Mononuclear cell (primary cell): ENCODE measurements at regions not wholly inside any gene's neighbourhood (a gene's known extent, or its start where the extent isn't known, plus 50 kb on each side); places are given as distances from the start of the nearest gene placed in this dataset.

Source experiments
- H3K27me3 ChIP-seq: 2 replicates; pipeline ENCODE4 v1.6.0; 2011; ENCODE audit warnings: low read length, control low read depth; ENCODE audit not compliant: insufficient read depth
- H3K4me1 ChIP-seq: 2 replicates; pipeline ENCODE4 v1.5.1; 2011; ENCODE audit warnings: mild to moderate bottlenecking, low read length, control low read depth; ENCODE audit not compliant: insufficient read depth
- H3K4me3 ChIP-seq: 2 replicates; pipeline ENCODE4 v1.5.1; 2011; ENCODE audit warnings: mild to moderate bottlenecking, low read length, moderate library complexity
- H3K9me3 ChIP-seq: 2 replicates; pipeline ENCODE4 v1.5.1; 2011; ENCODE audit warnings: low read depth, mild to moderate bottlenecking, control low read depth, low read length

DNA sequence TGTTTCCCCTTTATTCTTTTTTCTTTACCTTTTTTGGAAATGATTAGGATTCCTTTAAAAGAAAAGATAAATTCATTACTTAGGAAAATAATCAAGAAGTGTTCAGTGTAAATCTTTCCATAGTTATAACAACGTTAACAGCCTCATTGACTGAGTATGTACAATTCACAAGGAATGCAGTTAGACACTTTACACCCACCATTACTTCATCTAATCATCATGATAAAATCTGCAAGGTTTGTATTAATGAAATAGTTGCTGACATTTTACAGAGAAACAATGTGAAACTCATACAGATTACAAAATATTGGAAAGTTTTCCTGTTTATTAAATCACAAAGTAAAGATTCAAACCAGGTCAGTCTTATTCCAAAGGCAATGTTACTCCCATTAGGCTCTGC lies 59.3 kb upstream of the NEGR1 start:
- H3K27me3 ChIP-seq = no peaks in the 10 kb centered on the region
- H3K9me3 ChIP-seq = no peaks in the 10 kb centered on the region
- no peak overlapping the region for H3K4me3 ChIP-seq
- no peaks in the 10 kb centered on the region for H3K4me1 ChIP-seq

DNA sequence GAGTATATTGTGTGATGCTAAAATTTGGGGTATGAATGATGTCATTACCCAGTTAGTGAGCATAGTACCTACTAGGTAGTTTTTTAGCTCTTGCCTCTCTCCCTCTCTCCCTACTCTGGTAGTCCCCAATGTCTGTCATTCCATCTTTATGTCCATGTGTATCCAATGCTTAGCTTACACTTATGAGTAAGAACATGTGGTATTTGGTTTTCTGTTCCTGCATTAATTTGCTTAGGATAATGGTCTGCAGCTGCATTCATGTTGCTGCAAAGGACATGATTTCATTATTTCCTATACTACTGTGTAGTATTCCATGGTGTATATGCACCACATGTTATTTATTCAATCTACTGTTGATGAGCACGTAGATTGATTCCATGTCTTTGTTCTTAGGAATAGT lies 54.4 kb upstream of the NEGR1 start:
- H3K4me1 ChIP-seq = no peaks in the 10 kb centered on the region
- H3K4me3 ChIP-seq = no peak overlapping the region

More for the DNA sequence above, 54.4 kb upstream of the NEGR1 start:
- Histone ChIP-seq H3K27me3 (no peaks in the 10 kb centered on the region), H3K9me3 (no peaks in the 10 kb centered on the region)
